NOMO-1 treated with dmso at 0.1 percent for 144 hours (cell line): ENCODE measurements at regions not wholly inside any gene's neighbourhood (a gene's known extent, or its start where the extent isn't known, plus 50 kb on each side); places are given as distances from the start of the nearest gene placed in this dataset.

Source experiments
- DNase-seq: peaks from one replicate; lab custom pipeline; 2025; ENCODE audit not compliant: unreplicated experiment; lab: John Stamatoyannopoulos, UW

- DNase-seq = no peak
Measured at GRCh38 chr5:32504329-32504988, 59.9 kb upstream of the ZFR start.

DNA sequence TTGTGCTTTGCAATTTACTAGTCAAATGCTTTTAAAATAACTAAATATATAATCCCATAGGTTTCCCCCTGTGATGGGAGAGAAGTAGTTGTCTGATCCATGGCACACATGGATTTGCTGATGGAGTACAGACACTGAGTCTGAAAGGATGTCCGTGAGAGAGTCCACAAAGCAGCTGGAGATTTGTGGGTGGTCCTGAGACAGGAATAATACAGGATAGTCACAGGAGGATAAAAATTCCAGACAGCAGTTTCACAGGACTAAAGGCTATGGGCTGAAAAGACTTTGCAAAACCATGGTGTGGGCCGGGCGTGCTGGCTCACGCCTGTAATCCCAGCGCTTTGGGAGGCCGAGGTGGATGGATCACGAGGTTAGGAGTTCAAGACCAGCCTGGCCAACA is 58.7 kb upstream of the ZFR start:
- DNase-seq = no peak

GRCh38 chr5:32501071-32502002 is 56.8 kb upstream of the ZFR start:
- DNase-seq = no peak

- DNase-seq = no peak
Measured at GRCh38 chr5:32500181-32500580, 55.6 kb upstream of the ZFR start.

DNA sequence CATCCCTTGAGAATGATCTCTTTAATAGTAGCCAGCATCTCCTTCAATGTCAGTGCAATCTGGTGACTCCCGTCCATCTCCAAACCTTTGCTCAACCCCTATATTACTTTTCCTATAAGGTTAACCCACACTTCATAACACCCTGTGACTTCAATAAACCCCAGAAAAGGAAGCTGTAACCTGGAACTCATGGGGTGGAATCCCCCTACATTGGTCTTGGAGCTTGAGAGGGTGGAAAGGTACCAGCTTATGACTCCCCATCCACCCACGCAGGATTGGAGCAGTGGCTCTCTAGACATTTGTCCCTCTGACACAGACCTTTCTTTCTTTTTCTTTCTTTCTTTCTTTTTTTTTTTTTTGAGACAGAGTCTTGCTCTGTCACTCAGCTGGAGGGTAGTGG is 54.7 kb upstream of the ZFR start:
- DNase-seq = no peak

DNA sequence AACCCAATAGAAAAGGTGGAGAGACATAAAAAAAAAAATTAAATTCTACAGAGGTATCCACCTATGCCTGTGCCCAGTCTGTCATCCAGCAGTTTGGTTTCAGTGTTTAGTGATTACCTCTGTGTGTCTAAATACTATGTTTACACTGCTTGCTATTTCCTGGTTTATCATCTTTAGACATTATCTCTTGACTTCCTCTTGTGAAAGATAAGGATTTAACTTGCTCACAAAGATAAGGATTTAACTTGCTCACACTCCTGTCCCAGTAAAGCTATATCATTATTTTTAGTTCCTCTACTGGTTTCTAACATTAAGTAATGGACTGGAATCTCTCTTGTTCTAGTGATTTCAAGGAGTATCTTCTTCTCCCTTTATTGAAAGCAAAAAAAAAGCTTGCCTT is 53.9 kb upstream of the ZFR start:
- DNase-seq = no peak

DNA sequence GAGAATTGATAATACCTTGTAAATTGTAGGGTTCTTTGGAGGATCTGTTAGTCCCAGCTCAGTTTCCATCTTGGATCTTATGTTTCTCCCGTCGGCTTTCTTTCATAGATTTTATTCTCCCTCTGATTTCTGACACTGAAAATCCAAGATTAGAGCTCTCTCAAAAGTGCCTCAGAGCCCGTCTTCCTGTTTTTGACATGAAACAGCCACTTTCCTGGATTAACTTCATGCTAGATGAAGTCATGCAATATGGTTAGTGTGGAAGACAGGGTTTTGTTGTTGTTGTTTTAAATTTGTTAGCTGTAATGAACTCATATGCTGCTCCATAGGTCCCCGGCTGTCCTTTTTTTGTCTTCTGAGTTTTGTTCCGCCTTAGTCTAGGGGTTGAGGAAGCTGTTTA is 51.6 kb upstream of the ZFR start:
- no peak for DNase-seq

GRCh38 chr5:32494827-32495226 is 50.3 kb upstream of the ZFR start:
- DNase-seq = no peak
